ENCODE measurements at regions not wholly inside any gene's neighbourhood (a gene's known extent, or its start where the extent isn't known, plus 50 kb on each side); places are given as distances from the start of the nearest gene placed in this dataset.

DNA sequence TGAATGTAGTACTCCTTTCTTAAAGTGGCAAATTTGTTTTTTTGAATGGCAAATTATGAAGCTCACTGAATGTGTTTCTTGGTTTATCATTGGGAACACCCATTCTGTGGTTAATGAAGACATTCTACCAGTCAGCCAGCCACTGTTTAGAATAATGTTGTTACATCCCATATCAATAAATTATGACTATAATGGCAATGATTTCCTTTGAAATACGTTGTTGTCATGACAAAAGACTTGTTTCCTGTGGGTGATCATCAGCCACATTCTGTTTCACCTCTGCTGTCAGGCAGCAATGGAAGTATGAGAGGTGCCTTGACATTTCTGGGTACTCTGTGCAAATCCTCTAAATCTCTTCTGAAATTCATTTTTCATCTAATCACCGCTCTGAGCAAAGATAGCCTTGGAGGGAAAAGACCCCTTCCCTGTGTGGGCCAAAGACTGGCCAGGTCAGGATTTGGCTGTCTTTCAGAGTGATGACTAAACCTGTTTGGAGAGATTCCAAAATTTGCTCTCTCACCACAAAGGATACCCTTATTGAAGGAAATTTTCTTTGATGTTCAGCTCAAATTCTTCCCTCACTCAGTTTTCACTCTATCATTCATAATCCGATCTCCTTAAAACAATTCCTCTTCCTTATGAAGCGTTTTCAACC lies 869.2 kb downstream of the BCL11A start:
- Histone ChIP-seq H3K9me3 (ENCODE audit: insufficient read depth in 2 of 2, low read depth in 1 of 2, low read length in 1 of 2) (no peaks in the 10 kb centered on the region), H3K79me2 (ENCODE audit: control insufficient read depth in 1 of 2, insufficient read depth in 2 of 2, low read length in 2 of 2) (no peaks in the 10 kb centered on the region), H3K18ac (ENCODE audit: extremely low read depth, low read length) (no peak overlapping the region; the same call in 1 of the 2 replicates), H3K4ac (replicated peaks; ENCODE audit: insufficient read length, low read depth, low read length) (no peak overlapping the region), H2BK120ac (replicated peaks; ENCODE audit: low read depth, low read length) (no peak overlapping the region), H2BK12ac (ENCODE audit: low read depth, low read length) (no peak overlapping the region), H2BK15ac (ENCODE audit: low read length) (no peak overlapping the region), H3K36me3 (ENCODE audit: control insufficient read depth in 2 of 4, insufficient read depth in 4 of 4, low read length in 3 of 4) (no peaks in the 10 kb centered on the region), H3K4me3 (ENCODE audit: extremely low read depth in 1 of 4, insufficient read depth in 2 of 4, low read depth in 3 of 4, low read length in 4 of 4) (no peak overlapping the region), H3K27me3 (replicated peaks in 1 of 4; ENCODE audit: control insufficient read depth in 3 of 4, extremely low read depth in 1 of 4, insufficient read depth in 3 of 4, low read length in 3 of 4) (no peaks in the 10 kb centered on the region), H3K4me1 (replicated peaks in 1 of 4; ENCODE audit: control insufficient read depth in 3 of 4, insufficient read depth in 4 of 4, low read length in 3 of 4) (no peaks in the 10 kb centered on the region), H3K27ac (ENCODE audit: low read depth, low read length) (no peak overlapping the region), H3K56ac (replicated peaks; ENCODE audit: insufficient read length, low read depth, low read length) (no peak overlapping the region), H4K8ac (ENCODE audit: extremely low read depth, insufficient read depth, low read length) (no peak overlapping the region), H3K9ac (replicated peaks in 1 of 4; ENCODE audit: extremely low read depth in 1 of 4, low read depth in 3 of 4, low read length in 3 of 4) (no peak overlapping the region), H2BK20ac (ENCODE audit: low read length) (no peak overlapping the region), H2AK5ac (ENCODE audit: low read depth, low read length) (no peak overlapping the region), H3K14ac (ENCODE audit: insufficient read length) (no peak overlapping the region), H3K23ac (ENCODE audit: insufficient read length) (no peak overlapping the region), H3K79me1 (ENCODE audit: low read depth, low read length) (no peaks in the 10 kb centered on the region), H3K23me2 (ENCODE audit: low read depth, low read length) (no peaks in the 10 kb centered on the region), H4K91ac (replicated peaks; ENCODE audit: insufficient read length, low read length) (no peak overlapping the region), H3K4me2 (ENCODE audit: insufficient read depth in 1 of 2, low read depth in 2 of 2, low read length in 2 of 2) (no peak overlapping the region), H4K20me1 (replicated peaks in 1 of 2; ENCODE audit: control insufficient read depth in 1 of 2, insufficient read depth in 2 of 2, low read length in 2 of 2) (no peaks in the 10 kb centered on the region), H2AFZ (ENCODE audit: low read length) (no peak overlapping the region), H4K5ac (ENCODE audit: insufficient read length, low read depth, low read length) (no peak overlapping the region), H2BK5ac (ENCODE audit: low read depth, low read length) (no peak overlapping the region)
- WGBS, 2 experiments (ENCODE audit: extremely low coverage in 1 of 2, insufficient coverage in 1 of 2, insufficient read length in 1 of 2, insufficient replicate concordance in 2 of 2, low coverage in 1 of 2, low lambda C conversion rate in 2 of 2, missing lambda C conversion rate in 1 of 2): 94 to 100% methylated on average over 2 to 4 of the region's 4 CpGs
- ChIA-PET POLR2A (ENCODE audit: partially characterized antibody) (no interaction called here), CTCF (ENCODE audit: partially characterized antibody) (no interaction called here)
- no peak for FAIRE-seq
- DNase-seq (ENCODE audit: low read depth in 1 of 2, low spot score in 2 of 2): no peak
- TF ChIP-seq CTBP2 (IDR thresholded peaks at IDR 0.05; ENCODE audit: borderline replicate concordance, insufficient read depth, insufficient read length, low read length) (no peak), CREB1 (IDR thresholded peaks at IDR 0.05) (no peak), KDM4A (IDR thresholded peaks at IDR 0.05; ENCODE audit: low read depth, low read length, severe bottlenecking) (no peak), BCL11A (IDR thresholded peaks at IDR 0.05; ENCODE audit: low read depth in 2 of 2, low read length in 2 of 2) (no peak), BRCA1 (IDR thresholded peaks at IDR 0.05; ENCODE audit: low read depth, low read length) (no peak), SP2 (IDR thresholded peaks at IDR 0.05; ENCODE audit: low read length) (no peak), NANOG (IDR thresholded peaks at IDR 0.05; ENCODE audit: insufficient read depth, low read depth, low read length, poor library complexity, severe bottlenecking) (no peak), SP4 (IDR thresholded peaks at IDR 0.05; ENCODE audit: low read length) (no peak), SUZ12 (IDR thresholded peaks at IDR 0.05; ENCODE audit: low read length) (no peak)
- TF ChIP-seq, protein P1, sequence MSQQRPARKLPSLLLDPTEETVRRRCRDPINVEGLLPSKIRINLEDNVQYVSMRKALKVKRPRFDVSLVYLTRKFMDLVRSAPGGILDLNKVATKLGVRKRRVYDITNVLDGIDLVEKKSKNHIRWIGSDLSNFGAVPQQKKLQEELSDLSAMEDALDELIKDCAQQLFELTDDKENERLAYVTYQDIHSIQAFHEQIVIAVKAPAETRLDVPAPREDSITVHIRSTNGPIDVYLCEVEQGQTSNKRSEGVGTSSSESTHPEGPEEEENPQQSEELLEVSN (IDR thresholded peaks at IDR 0.05): no peak
- TF ChIP-seq, protein P2, sequence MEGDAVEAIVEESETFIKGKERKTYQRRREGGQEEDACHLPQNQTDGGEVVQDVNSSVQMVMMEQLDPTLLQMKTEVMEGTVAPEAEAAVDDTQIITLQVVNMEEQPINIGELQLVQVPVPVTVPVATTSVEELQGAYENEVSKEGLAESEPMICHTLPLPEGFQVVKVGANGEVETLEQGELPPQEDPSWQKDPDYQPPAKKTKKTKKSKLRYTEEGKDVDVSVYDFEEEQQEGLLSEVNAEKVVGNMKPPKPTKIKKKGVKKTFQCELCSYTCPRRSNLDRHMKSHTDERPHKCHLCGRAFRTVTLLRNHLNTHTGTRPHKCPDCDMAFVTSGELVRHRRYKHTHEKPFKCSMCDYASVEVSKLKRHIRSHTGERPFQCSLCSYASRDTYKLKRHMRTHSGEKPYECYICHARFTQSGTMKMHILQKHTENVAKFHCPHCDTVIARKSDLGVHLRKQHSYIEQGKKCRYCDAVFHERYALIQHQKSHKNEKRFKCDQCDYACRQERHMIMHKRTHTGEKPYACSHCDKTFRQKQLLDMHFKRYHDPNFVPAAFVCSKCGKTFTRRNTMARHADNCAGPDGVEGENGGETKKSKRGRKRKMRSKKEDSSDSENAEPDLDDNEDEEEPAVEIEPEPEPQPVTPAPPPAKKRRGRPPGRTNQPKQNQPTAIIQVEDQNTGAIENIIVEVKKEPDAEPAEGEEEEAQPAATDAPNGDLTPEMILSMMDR (IDR thresholded peaks at IDR 0.05; ENCODE audit: control extremely low read depth in 1 of 3, insufficient read depth in 1 of 3, low read depth in 1 of 3, low read length in 3 of 3): no peak
